ENCODE measurements at regions not wholly inside any gene's neighbourhood (a gene's known extent, or its start where the extent isn't known, plus 50 kb on each side); places are given as distances from the start of the nearest gene placed in this dataset.
"Not testable (repeated sequence)": the region's sequence is repeated elsewhere in the genome, so short reads cannot be mapped to it uniquely, and the experiment has no call there.

- not testable (repeated sequence) for TF ChIP-seq CTCF (IDR thresholded peaks at IDR 0.05 in 4 of 5, conservative IDR thresholded peaks at IDR 0.05 in 1 of 5); POLR2A (IDR thresholded peaks at IDR 0.05)
These were observed 1614.5 kb downstream of the SPATA31A7 start for GRCh38 chr9:62804314-62804713.

Data from gastrocnemius medialis (tissue), 4 donors.